Activated effector memory CD4-positive, alpha-beta T cell treated with anti-CD3 and anti-CD28 coated beads, Interleukin-2, amount 50 U/mL, for 16 hours (primary cell): ENCODE measurements at regions not wholly inside any gene's neighbourhood (a gene's known extent, or its start where the extent isn't known, plus 50 kb on each side); places are given as distances from the start of the nearest gene placed in this dataset.

Source experiments
- DNase-seq: peaks from one replicate; pipeline ENCODE4 v3.0.0-alpha.2; 2020

DNA sequence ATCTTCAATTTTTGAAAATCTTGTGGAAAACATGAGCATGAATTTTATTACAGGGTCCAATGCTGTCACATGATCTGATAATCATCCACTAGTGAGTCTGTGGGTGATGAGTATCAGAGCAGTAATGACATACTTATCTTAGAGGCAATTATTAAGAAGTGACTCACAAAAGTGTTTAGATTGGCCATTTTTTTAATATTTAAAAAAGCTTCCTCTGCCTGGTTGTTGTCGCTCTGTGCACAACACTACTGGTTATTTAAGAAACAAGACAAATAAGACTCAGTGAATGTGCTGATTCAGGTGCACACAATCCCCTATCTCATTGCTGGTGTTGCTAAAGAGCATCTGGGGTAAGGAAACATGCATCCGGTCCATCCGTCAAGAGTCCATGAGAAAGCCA is 665.8 kb upstream of the ZEB2 start:
- no peak for DNase-seq

DNA sequence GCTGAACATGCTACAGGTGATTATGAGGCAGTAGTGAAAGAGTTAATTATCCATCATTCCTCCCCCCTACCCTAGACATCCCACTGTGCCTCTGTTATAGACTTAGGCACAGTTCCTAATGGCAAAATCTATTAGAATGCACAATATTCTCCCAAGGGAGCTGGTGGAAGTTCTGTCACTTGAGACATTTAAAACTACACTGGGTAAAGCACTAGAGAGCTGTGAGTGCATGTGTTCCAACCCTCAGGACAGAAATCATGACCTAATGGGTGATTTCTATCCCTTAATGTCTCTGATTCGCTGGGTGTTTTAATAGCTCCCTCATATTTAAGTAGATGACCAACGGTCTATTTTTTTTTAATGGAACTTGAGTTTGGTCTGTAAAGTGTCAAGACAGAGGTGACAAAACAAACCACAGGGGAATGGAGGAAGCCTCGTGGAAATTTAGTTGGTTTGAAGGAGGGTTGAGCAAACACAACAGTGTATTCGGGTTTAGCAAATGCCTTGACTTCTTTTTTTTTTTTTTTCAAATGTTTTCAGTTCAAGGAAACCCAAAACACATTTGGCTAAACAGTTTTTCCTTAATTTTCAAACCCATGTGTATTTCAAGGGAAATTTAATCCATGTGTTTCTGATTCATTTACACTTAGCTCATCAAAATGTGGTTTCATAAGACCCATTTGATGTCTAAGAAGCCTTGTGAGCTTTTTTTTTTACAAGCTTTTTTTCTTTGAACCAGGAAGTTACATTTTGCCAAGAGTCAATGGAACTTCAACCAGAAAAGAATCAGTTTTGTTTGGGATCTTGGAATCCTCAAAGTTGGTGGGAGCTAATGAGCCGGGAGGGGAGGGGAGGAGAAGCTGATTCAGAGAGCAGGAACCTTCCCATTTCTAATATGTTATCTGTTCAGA is 665.1 kb upstream of the ZEB2 start:
- DNase-seq = no peak

DNA sequence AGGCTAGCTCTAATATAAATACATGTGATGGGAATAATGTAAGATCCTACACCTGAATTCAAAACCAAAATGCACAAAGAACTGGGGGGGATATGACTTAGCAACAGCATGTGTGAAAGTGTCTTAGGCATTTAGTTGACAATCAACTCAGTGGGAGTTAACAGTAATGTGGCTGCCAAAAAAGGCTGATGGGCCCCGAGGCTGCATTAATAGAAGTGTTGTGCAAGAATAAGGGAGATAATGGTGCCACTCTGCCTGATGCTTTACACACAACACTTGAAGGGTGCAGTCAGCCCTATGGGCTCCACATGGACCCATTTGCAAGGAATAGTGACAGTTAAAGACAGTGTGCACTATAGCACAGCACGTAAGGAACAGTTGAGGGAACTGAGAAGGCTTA is 649.4 kb upstream of the ZEB2 start:
- no peak for DNase-seq

DNA sequence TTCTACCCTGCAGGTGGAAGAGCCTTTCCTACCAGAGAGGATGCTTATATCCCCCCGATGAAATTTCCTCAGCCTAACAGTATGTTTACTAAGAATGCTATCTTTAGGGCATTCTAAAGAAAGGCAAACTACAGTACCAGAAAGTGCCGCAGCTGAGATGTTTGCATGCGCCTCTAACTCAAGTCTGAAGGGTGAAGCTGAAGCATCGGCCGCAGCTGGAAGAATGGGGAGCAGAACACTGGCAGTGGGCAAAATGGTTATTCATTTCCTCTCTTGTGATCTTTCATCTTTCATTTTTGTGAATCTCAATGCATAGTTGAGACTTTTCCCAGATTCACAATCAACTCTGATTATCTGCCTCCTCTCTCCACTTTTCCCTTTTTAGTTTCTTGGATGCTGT is 648.2 kb upstream of the ZEB2 start:
- no peak for DNase-seq

DNA sequence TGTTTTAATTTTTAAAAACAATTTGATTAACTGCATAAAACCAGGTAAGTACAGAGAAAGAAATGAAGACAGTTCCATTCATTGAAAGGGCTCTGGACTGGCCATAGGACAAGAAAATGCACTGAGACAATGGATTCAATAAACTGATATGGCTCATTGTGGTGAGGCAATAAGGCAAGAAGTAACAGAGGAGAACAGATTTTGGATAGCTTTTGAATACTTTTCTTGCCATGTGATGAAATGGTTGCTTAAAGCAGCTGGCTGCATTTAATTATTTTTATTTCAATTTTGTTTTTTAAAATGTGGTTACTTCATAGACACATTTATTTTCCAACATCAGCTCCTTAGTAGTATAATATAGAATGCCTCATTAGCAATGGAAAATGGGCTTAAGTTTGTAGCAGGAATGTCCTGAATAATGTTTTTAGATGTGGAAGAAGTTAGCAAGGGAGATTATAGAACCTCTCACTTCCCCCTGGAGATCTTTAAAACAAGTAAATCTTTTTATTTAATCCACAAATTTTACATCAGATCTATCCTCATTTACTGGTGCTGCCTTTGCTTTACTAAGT is 646.9 kb upstream of the ZEB2 start:
- no peak for DNase-seq

DNA sequence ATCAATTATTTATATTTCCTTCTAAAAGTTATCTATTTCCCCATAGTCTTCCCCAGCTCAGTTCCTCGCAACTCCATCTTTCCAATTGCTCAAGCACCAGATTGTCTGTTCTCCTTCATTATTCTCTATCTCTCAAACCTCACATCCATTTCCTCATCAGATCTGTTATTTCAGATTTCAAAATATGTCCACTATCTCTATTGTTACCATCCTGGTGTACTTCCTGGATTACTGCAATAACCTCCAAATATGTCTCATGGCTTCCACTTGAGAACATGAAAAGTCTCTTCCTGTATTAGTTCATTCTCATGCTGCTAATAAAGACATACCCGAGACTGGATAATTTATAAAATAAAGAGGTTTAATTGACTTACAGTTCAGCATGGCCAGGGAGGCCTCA is 641.7 kb upstream of the ZEB2 start:
- DNase-seq = no peak

DNA sequence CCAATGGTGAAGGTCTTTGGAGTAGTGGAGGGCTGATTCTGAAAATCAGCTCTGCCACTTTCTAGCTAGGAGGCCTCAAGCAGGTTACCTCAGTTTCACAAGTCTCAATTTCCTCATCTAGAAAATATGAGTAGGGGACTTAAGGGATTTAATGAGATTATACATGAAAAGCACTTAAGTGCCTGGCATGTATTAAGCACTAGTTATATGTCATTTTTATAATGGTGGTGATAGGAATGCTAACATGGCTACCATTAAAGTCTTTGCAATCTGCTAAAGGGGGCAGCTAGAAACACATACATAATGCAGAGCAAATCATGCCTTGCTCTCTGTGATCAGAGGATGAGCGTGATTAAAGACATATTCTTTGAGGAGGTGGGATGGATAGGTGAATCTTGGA is 640.9 kb upstream of the ZEB2 start:
- no peak for DNase-seq

DNA sequence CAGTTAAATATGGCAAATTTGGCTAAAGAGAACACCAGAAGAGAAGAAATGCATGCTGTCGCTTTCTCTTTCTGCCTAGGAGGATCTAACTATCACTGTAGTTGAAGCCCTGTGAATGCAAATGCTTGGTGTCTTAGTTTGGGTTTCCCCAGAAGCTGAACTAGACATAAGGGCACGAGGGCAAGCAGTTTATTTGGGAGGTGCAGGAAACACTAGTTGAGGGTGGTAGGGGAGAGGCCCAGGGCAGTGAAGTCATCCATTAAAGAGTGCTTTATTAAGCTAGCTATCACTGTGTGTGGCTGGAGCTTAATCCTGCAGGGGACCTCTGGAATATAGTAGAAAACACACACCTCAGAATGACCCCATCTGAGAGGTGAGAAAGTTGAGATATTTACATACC is 639.8 kb upstream of the ZEB2 start:
- DNase-seq = no peak

DNA sequence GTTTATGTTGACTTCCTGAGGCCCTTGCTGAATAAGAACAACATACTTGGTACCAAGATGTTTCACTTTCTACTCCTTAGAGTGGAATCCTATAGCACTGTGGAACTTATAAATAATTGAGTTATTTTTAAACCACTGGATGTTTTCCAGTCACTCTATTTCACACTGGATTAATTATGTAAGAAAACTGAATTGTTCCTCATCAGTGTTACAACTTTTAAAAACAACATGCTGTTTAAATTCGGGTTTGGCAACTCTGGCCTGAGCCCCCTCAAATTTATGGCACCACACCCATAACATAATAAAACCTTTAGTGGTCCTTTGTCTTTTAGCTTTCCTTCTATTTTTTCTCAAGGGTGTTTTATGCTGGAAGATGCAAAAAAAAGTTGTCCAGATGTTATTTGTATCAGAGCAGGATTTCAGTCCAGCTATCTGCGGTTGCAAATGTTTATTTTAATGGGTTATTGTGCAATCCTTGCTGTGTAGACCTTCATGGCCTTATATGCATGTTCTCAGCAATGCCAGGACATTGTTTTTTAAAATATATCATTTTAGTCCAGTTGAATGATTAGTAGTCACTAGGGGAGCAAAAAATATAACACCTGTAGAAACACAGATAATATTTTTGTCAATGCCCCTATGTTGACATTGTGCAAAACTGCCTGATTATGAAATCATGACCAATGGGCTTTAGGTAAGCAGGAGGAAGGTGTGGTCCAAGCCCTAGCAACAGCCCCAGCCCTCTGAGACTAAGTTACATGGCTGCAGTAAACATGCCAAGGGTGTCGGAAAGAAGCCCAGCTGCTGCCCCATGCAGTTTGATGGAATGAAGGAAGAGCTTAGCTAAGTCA is 638.0 kb upstream of the ZEB2 start:
- DNase-seq = no peak

DNA sequence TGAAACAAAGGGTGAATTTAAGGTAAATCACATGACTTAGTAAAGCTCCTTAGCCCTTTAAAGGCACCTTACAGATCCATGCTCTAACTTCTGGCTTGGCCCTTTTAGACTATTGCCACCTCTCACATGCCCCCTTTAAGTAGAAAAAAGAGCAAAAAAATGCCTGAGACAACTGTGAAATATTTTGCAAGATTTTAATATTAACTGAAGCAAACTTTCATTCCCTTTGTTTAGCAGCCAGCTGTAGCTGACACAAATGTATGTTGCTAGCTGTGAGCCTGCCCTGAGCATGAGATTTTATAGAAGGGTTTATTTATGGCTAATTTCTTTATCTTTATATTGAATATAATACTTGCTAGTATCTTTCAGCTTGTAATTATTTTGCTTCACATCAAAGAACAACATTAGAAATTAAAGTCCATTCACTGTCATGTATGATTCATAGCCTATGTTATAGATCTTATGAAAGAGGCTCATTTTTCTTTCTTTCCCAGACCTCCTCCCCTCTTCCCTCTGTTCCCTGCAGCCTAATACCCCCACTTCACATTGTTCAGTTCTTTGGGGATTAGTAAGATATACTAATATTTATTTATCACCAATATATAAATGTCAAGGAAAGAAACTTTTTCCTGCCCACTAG is 637.2 kb upstream of the ZEB2 start:
- no peak for DNase-seq

DNA sequence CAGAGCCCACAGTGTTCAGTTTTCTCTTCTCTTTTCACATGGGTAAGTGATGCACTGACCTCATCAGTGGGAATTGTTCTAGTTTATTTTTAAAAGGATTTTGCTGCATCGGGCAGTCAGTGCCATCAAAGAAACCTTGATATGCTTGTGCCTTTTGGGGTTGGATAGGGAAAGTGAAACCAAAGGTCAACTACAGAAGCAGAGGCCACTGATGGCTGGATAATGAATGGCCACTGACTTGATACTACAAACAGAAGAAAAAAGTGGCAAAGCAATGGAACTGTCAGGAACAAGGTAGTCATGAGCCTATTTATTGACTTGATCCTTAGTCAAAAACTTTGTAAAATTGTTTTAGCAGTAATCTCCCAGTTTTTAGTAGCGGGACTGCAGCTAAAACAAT is 636.3 kb upstream of the ZEB2 start:
- no peak for DNase-seq

DNA sequence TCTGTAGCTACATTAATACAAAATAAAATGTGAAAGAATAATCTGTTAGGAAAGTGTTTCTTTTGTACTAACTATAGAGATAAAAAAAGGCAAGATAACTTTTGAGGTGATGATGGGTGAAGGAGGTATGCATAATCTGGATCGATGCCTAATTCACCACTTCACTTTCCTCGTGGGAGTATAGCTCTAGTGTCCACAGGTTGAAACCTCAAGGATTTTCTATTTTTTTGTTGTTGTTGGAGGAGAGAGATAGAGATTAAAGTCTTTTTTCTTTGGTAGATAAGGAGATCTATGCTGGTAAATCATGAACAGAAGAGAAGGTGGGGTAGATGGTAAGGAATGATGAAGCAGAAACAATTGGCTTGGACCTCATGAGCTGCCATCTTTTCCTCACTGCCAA is 635.3 kb upstream of the ZEB2 start:
- DNase-seq = no peak

DNA sequence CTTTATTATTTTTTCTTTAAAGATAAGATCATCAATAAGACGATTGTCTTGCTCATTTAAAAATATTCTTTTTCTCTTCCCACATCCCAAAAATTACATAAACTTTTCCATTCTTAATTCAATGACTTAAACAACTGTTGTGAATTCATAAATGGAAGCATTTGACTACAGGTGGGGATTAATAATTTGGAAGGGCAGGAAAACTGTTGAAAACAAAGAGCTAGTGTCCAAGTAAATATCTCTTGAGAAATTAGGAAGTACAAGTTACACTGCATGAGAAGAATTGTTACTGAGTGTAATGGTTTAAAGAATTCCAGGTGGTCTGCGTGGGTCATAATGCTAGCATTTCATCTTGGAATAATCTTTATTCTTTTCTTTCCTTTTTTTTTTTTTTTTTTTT is 634.8 kb upstream of the ZEB2 start:
- no peak for DNase-seq

DNA sequence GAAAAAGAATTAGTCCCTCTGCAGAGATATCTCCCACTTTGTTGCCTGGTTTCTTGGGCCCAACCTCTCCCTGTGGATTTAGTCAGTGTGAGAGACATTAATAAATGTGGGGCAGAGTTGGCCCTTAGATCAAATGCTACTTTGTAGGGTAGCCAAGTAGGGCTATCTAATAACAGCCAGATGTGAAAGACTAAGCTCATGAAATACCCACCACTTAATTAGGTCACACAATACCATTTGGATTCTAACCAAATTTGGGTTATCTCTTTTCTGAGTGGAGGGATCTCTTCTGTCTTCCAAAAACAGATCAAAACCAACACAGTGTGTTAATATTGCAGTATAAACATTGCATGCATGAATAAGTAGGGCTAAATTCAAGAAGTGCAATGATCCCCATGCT is 626.8 kb upstream of the ZEB2 start:
- DNase-seq = no peak

DNA sequence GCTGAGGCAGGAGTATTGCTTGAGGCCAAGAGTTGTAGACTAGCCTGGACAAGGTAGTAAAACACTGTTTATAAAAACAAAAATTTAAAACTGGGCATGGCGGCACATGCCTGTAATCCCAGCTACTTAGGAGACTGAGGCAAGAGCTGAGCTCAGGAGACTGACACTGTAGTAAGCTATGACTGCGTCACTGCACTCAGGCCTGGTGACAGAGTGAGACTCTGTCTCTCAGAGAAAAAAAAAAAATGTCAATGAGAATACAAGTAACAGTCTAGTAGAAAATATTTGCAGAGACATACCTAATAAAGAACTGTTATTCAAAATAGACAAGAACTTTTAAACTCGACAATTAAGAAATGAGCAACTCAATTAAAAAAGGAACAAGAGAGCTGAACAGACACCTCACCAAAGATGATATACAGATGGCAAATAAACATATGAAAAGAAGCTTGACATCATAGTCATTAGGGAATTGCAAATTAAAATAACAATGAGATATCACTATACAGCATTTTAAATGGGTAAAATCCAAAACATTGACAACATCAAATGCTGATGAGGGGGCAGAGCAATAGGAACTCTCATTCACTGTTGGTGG is 624.3 kb upstream of the ZEB2 start:
- DNase-seq = no peak

DNA sequence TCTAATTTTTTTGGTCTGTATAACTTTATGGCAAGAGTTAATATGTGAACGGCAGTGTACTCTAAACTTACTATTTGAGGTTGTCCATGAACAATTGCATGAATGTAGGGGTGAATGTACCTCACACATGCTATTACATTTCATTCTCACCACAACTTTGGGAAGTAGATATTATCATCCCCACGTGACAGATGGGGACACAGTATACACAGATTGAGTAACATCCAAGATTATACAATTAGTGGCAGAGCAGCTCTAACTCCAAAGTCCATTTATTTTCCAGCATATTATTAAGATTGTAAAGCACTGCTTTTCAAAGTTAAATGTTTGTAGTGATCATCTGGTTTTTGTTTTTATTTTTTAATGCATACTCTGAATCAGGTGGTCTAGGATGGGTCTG is 622.1 kb upstream of the ZEB2 start:
- no peak for DNase-seq

DNA sequence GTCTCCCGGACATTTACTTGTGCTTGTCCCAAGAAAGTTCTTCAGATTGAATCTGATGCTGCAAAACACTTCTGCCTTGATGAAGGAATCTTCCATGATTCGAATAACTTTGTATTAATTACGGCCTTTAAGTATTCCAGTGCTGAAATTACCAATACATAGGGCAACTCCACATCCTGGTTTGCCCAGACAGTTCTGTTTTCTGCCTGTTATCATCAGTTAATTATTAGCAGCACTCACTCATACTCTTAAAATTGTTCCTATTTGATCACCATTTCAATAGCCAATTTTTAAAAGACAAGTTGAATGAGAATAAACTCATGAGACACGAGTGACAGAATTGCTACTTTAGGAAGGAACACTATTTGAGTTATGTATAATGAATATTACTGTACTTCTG is 620.7 kb upstream of the ZEB2 start:
- DNase-seq = no peak

DNA sequence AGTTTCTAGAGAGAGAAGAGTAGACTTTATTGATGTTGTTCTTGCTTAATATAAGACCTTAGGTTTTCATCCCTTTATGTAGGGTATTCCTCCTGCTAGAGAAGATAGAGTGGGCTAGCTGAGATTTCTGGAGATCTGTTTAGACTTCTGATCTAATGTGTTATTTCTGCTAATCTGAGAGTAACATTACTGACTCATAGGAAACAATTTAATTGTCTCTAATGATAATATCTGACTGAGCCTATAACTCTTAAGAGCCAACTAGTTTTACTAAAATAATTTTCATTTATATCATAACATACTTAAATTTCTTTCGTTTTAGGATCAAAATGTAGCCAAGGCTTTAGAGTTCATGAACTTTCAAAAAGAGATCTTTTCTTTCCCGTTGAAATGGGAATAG is 618.7 kb upstream of the ZEB2 start:
- no peak for DNase-seq

DNA sequence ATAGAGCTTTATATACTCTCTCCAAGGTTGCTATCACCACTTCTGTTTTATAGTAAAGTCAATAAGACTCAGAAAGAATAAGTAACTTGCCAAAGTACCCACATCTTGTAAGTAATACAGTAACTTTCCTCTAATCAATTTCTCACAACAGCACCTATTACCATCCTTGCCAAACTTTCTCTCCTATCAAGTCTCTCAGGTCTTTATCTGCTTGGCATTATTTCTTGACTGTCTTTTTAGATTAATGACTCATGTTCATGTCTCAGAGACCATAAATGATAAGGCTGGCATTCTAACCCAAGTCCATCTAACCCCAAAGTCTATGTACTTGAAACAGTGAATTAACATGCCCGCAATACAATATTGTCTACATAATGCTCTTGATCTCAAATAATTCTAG is 618.0 kb upstream of the ZEB2 start:
- DNase-seq = no peak

DNA sequence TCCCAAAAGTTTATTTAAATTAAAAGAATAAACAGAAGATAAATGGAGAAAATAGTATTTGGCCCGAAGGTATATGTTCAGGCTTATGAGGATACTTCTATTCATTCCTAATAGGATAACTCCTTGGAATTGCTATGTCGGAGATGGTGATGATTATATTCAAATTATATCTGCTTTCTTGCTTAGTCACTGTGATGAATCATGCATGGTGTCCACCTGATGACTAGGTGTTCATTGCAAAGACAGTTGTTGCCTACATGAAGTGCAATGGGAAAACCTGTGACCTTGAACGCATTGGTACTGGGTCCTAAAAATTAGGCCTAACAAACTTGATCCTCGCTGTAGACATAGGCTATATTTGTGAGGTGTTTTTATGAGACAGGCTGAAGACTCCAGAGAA is 617.3 kb upstream of the ZEB2 start:
- DNase-seq = no peak

DNA sequence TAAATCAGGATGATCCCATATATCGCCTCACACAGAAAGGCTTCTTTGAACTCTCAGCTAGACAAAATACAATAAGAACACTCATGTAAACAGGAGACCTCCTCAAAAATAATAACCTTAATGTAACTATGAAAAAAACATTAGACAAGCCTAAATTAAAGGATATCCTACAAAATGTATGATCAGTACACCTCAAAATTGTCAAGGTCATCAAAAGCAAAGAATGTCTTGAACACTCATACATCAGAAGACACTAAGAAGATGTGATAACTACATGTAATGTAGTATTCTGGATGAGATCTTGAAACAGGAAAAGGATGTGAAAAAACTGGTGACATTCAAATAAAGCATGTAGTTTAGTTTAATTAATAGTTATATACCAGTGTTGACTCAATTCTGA is 616.8 kb upstream of the ZEB2 start:
- no peak for DNase-seq

DNA sequence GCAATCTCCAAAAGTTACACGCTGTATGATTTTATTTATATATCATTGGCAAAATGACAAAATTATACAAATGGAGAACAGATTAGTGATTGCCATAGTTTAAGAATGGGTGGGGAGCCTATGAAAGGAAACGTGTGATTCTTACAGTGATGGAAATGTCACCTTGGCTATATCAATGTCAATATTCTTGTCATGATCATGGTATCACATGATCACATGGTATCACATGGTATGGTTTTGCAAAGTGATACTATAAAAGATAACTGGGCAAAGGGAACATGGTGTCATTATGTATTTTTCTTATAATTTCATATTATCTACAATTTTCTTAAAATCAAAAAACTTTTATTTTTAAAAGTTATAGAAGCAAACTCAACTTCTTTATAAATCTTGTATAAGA is 606.2 kb upstream of the ZEB2 start:
- no peak for DNase-seq

DNA sequence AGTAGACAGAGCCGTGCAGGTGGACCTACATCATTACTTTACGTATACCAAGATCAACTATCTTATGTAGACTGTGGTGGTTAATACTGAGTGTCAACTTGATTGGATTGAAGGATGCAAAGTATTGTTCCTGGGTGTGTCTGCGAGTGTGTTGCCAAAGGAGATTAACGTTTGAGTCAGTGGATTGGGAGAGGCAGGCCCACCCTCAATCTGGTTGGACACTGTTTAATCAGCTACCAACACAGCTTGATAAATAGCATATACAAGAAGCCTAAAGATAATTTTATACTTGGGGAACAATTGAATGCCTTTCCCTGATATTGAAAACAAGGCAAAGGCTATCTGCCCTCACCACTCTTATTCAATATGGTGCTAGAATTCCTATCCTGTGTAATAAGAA is 604.2 kb upstream of the ZEB2 start:
- DNase-seq = no peak
